ENCODE measurements at regions not wholly inside any gene's neighbourhood (a gene's known extent, or its start where the extent isn't known, plus 50 kb on each side); places are given as distances from the start of the nearest gene placed in this dataset.

DNA sequence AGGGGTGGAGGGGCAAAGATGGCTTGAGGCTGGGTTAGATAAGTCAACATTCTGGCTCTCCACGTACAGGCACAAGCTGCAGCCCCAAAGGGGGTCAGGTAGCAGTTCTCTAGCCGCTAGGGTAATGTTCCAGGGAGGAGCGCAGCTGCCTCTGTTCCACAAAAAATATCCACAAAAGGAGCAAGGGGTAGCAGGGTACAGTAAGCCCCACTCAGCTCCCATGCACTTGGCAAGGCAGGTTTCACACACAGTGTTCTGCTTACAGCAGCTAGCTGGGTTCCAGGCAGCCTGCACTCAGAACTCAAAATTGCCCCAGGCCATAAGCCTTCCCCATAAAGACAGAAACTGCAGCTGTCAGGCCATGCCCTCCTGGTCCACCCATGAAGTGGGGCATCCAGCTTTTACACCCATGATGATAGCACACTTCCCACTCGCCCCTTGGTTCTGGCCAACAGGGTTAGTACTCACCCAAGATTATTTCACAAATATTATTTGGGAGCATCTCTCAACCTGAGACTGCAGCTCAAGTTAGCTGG, 130.0 kb downstream of the CYSLTR2 start:
- H3K36me3 ChIP-seq (ENCODE audit: control insufficient read depth, low read depth, low read length): no peaks in the 10 kb centered on the region
- H3K4me1 ChIP-seq (ENCODE audit: control insufficient read depth, low read depth, low read length): no peaks in the 10 kb centered on the region
- no peaks in the 10 kb centered on the region for H3K27me3 ChIP-seq (ENCODE audit: control insufficient read depth, insufficient read depth, low read length)
- H3K4me3 ChIP-seq (ENCODE audit: low read length): no peak overlapping the region
- H3K9me3 ChIP-seq (ENCODE audit: control insufficient read depth, low read depth, low read length): no peaks in the 10 kb centered on the region
- H3K27ac ChIP-seq (ENCODE audit: low read length): no peak overlapping the region
- H3K9ac ChIP-seq (ENCODE audit: low read length): no peak overlapping the region

GRCh38 chr13:48784916-48785548, 131.3 kb downstream of the CYSLTR2 start:
- Histone ChIP-seq H3K36me3 (ENCODE audit: control insufficient read depth, low read depth, low read length) (no peaks in the 10 kb centered on the region), H3K9ac (ENCODE audit: low read length) (no peak overlapping the region), H3K4me1 (ENCODE audit: control insufficient read depth, low read depth, low read length) (no peaks in the 10 kb centered on the region), H3K27me3 (ENCODE audit: control insufficient read depth, insufficient read depth, low read length) (no peaks in the 10 kb centered on the region), H3K4me3 (ENCODE audit: low read length) (no peak overlapping the region), H3K9me3 (ENCODE audit: control insufficient read depth, low read depth, low read length) (no peaks in the 10 kb centered on the region), H3K27ac (ENCODE audit: low read length) (no peak overlapping the region)

GRCh38 chr13:48790199-48790598, 136.5 kb downstream of the CYSLTR2 start:
- Histone ChIP-seq H3K36me3 (ENCODE audit: control insufficient read depth, low read depth, low read length) (no peaks in the 10 kb centered on the region), H3K9me3 (ENCODE audit: control insufficient read depth, low read depth, low read length) (no peaks in the 10 kb centered on the region), H3K27ac (ENCODE audit: low read length) (no peak overlapping the region), H3K27me3 (ENCODE audit: control insufficient read depth, insufficient read depth, low read length) (no peaks in the 10 kb centered on the region), H3K4me3 (ENCODE audit: low read length) (no peak overlapping the region), H3K9ac (ENCODE audit: low read length) (no peak overlapping the region), H3K4me1 (ENCODE audit: control insufficient read depth, low read depth, low read length) (no peaks in the 10 kb centered on the region)

DNA sequence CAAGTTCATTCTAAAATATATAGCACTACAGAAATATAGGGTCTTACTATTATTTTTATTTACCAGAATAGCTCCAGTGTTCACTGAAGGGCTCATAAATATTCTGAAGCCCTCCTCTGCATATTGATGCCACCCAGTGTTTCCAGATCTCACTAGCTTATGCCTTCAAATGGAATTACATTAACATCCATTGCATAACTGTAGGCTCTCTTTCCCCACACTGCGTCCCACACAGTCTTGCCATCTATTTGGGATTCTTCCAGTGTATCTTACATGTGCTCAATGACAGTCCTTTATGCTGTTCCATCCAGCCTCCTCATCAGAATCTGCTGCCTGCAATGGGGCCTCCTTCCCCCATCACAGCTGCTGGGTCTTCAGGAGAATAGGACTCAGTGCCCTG, 137.2 kb downstream of the CYSLTR2 start:
- Histone ChIP-seq H3K4me3 (ENCODE audit: low read length) (no peak overlapping the region), H3K9me3 (ENCODE audit: control insufficient read depth, low read depth, low read length) (no peaks in the 10 kb centered on the region), H3K36me3 (ENCODE audit: control insufficient read depth, low read depth, low read length) (no peaks in the 10 kb centered on the region), H3K27me3 (ENCODE audit: control insufficient read depth, insufficient read depth, low read length) (no peaks in the 10 kb centered on the region), H3K9ac (ENCODE audit: low read length) (no peak overlapping the region), H3K4me1 (ENCODE audit: control insufficient read depth, low read depth, low read length) (no peaks in the 10 kb centered on the region), H3K27ac (ENCODE audit: low read length) (no peak overlapping the region)

DNA sequence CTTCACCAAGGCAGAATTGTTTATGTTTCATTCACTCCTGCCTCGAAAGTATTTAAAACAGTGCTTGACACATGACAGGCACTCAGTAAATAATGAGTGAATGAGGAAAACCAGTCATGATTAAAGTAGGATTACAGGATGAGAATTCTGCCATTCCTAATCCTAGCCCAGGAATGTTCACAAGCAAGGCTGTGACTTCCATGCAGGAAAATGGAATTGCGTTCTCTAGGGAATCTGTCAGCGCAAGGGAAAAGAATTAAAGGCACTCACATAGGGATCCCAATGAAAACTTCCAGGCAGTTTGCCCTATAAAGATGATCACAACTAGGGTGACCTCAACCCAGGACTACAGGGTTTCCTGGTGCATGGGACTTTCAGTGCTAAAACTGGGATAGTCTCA, 143.4 kb downstream of the CYSLTR2 start:
- Histone ChIP-seq H3K4me3 (ENCODE audit: low read length) (no peak overlapping the region), H3K36me3 (ENCODE audit: control insufficient read depth, low read depth, low read length) (no peaks in the 10 kb centered on the region), H3K9me3 (ENCODE audit: control insufficient read depth, low read depth, low read length) (no peaks in the 10 kb centered on the region)

GRCh38 chr13:48797761-48798160, 144.0 kb downstream of the CYSLTR2 start:
- no peak overlapping the region for H3K4me3 ChIP-seq (ENCODE audit: low read length)
- no peak overlapping the region for H3K9ac ChIP-seq (ENCODE audit: low read length)
- H3K27me3 ChIP-seq (ENCODE audit: control insufficient read depth, insufficient read depth, low read length): no peaks in the 10 kb centered on the region
- H3K4me1 ChIP-seq (ENCODE audit: control insufficient read depth, low read depth, low read length): no peaks in the 10 kb centered on the region
- no peaks in the 10 kb centered on the region for H3K36me3 ChIP-seq (ENCODE audit: control insufficient read depth, low read depth, low read length)
- no peak overlapping the region for H3K27ac ChIP-seq (ENCODE audit: low read length)
- H3K9me3 ChIP-seq (ENCODE audit: control insufficient read depth, low read depth, low read length): no peaks in the 10 kb centered on the region

More for the DNA sequence above, 143.4 kb downstream of the CYSLTR2 start:
- H3K27ac ChIP-seq (ENCODE audit: low read length): no peak overlapping the region
- no peaks in the 10 kb centered on the region for H3K27me3 ChIP-seq (ENCODE audit: control insufficient read depth, insufficient read depth, low read length)
- no peaks in the 10 kb centered on the region for H3K4me1 ChIP-seq (ENCODE audit: control insufficient read depth, low read depth, low read length)
- no peak overlapping the region for H3K9ac ChIP-seq (ENCODE audit: low read length)

- Histone ChIP-seq H3K4me1 (ENCODE audit: control insufficient read depth, low read depth, low read length) (no peaks in the 10 kb centered on the region), H3K27ac (ENCODE audit: low read length) (no peak overlapping the region), H3K9ac (ENCODE audit: low read length) (no peak overlapping the region), H3K4me3 (ENCODE audit: low read length) (no peak overlapping the region), H3K9me3 (ENCODE audit: control insufficient read depth, low read depth, low read length) (no peaks in the 10 kb centered on the region), H3K36me3 (ENCODE audit: control insufficient read depth, low read depth, low read length) (no peaks in the 10 kb centered on the region), H3K27me3 (ENCODE audit: control insufficient read depth, insufficient read depth, low read length) (no peaks in the 10 kb centered on the region)
Measured at GRCh38 chr13:48798180-48798579, 144.5 kb downstream of the CYSLTR2 start.

GRCh38 chr13:48801255-48801654, 147.5 kb downstream of the CYSLTR2 start:
- Histone ChIP-seq H3K27ac (ENCODE audit: low read length) (no peak overlapping the region), H3K36me3 (ENCODE audit: control insufficient read depth, low read depth, low read length) (no peaks in the 10 kb centered on the region), H3K9ac (ENCODE audit: low read length) (no peak overlapping the region), H3K27me3 (ENCODE audit: control insufficient read depth, insufficient read depth, low read length) (no peaks in the 10 kb centered on the region), H3K9me3 (ENCODE audit: control insufficient read depth, low read depth, low read length) (no peaks in the 10 kb centered on the region), H3K4me3 (ENCODE audit: low read length) (no peak overlapping the region), H3K4me1 (ENCODE audit: control insufficient read depth, low read depth, low read length) (no peaks in the 10 kb centered on the region)

DNA sequence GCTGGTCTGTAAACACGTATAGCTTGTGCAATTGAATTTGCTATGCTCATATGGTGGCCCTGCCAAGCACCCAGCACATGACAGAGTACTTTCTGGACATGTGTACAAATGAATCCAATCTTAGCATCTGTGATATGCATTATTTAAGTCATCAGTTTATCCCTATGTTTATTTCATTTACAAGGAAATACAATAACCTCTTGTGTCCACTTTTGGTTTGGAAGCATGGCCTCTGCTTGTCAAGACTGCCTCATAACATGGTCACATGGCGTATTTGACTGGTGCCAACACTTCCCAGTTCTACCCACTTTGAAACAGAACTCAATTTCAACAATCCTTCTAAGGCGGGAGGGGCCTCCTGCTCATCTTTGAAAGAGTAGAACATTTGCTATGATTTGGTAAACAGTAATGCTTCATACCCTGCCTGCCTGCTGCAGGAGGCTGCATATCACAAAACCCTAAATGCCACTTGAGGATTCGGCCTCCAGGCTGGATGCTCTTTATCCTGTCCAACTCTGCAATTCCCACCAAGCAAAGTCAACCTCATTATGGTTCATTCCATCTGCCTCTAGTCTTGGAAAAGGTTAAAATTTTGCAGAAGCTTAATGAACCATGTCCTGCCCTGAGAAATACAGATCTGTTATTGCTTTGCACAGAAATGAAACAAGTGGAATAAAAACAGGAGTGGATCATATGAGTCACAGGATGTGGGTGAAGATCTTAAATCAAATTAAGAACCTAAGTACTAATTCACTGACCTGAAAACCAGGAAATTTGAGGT, 151.3 kb downstream of the CYSLTR2 start:
- Histone ChIP-seq H3K36me3 (ENCODE audit: control insufficient read depth, low read depth, low read length) (no peaks in the 10 kb centered on the region), H3K4me1 (ENCODE audit: control insufficient read depth, low read depth, low read length) (no peaks in the 10 kb centered on the region), H3K9me3 (ENCODE audit: control insufficient read depth, low read depth, low read length) (no peaks in the 10 kb centered on the region), H3K27me3 (ENCODE audit: control insufficient read depth, insufficient read depth, low read length) (no peaks in the 10 kb centered on the region), H3K27ac (ENCODE audit: low read length) (no peak overlapping the region), H3K9ac (ENCODE audit: low read length) (no peak overlapping the region), H3K4me3 (ENCODE audit: low read length) (no peak overlapping the region)

DNA sequence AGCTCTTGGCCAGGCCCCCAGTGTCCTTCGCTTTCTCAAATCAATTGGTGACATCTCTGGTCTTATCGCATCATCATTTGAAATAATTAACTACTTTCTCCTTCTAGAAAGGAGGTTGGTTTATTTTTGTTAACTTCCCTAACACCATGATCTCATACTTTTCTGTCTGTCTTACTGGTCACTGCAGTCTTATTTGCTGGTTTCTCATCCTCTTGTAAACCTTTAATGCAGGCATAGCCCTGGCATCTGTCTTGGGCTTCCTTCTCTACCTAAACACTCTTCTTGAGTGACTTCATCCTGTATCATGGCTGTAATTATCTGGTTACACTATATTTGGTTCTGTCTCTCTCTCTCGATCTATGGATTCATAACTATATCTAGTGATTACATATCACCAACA, 152.8 kb downstream of the CYSLTR2 start:
- no peak overlapping the region for H3K4me3 ChIP-seq (ENCODE audit: low read length)
- H3K36me3 ChIP-seq (ENCODE audit: control insufficient read depth, low read depth, low read length): no peaks in the 10 kb centered on the region
- no peaks in the 10 kb centered on the region for H3K27me3 ChIP-seq (ENCODE audit: control insufficient read depth, insufficient read depth, low read length)
- no peaks in the 10 kb centered on the region for H3K4me1 ChIP-seq (ENCODE audit: control insufficient read depth, low read depth, low read length)
- H3K27ac ChIP-seq (ENCODE audit: low read length): no peak overlapping the region
- H3K9me3 ChIP-seq (ENCODE audit: control insufficient read depth, low read depth, low read length): no peaks in the 10 kb centered on the region
- H3K9ac ChIP-seq (ENCODE audit: low read length): no peak overlapping the region

DNA sequence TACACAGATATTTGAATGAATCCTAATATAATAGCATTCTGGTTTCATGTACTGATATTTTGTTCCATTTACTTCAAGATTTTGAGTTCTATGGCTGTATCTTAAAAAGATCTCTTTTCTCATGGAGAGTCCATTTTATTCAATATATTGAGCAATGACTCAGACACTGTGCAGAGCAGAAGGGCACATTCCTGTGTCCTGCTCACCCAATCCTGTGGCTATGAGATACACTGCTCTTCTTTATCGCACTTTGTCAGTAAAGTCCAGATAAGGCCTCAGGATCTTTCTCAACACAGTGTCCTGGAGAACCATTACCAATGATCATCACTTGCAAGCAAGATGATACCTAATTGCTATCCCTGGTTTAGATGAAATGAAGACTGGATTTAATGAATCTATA, 155.0 kb downstream of the CYSLTR2 start:
- Histone ChIP-seq H3K9ac (ENCODE audit: low read length) (no peak overlapping the region), H3K27me3 (ENCODE audit: control insufficient read depth, insufficient read depth, low read length) (no peaks in the 10 kb centered on the region), H3K9me3 (ENCODE audit: control insufficient read depth, low read depth, low read length) (no peaks in the 10 kb centered on the region), H3K4me1 (ENCODE audit: control insufficient read depth, low read depth, low read length) (no peaks in the 10 kb centered on the region), H3K4me3 (ENCODE audit: low read length) (no peak overlapping the region), H3K27ac (ENCODE audit: low read length) (no peak overlapping the region), H3K36me3 (ENCODE audit: control insufficient read depth, low read depth, low read length) (no peaks in the 10 kb centered on the region)

DNA sequence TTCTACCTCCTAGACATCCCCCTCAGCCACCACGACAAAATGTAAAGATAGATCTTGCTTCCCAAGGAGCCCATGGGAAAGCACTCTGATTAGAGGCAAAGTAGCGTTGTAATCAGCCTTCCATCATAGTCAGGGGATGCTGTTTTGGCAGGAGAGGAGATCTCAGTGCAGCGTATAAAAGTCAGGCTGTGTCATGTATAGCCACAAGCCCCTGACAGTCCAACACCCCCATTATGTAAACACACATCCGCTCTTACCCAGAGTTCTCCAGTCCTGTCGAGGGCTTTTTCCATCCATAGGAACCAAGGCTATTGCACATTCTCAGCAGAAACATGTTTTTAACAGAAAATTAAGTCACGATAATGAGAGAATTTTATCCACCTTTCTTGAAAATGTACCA, 156.3 kb downstream of the CYSLTR2 start:
- Histone ChIP-seq H3K4me3 (ENCODE audit: low read length) (no peak overlapping the region), H3K27me3 (ENCODE audit: control insufficient read depth, insufficient read depth, low read length) (no peaks in the 10 kb centered on the region), H3K9ac (ENCODE audit: low read length) (no peak overlapping the region), H3K36me3 (ENCODE audit: control insufficient read depth, low read depth, low read length) (no peaks in the 10 kb centered on the region), H3K27ac (ENCODE audit: low read length) (no peak overlapping the region), H3K4me1 (ENCODE audit: control insufficient read depth, low read depth, low read length) (no peaks in the 10 kb centered on the region), H3K9me3 (ENCODE audit: control insufficient read depth, low read depth, low read length) (no peaks in the 10 kb centered on the region)

All from iPS-18a (cell line).